B cell (primary cell): ENCODE measurements at regions not wholly inside any gene's neighbourhood (a gene's known extent, or its start where the extent isn't known, plus 50 kb on each side); places are given as distances from the start of the nearest gene placed in this dataset.

Source experiments
- EZH2 ChIP-seq: IDR thresholded peaks from 2 replicates; pipeline ENCODE4 v1.6.1; 2012; ENCODE audit warnings: borderline replicate concordance, low read depth, mild to moderate bottlenecking, moderate library complexity, low read length; ENCODE audit not compliant: insufficient read depth, poor library complexity, severe bottlenecking
- TF ChIP-seq, protein P1 (sequence below): fragments of 200-600 bp; IDR thresholded peaks from one replicate; pipeline ENCODE4 v1.8.0; 2022; ENCODE audit warnings: antibody characterized with exemption, mild to moderate bottlenecking

DNA sequence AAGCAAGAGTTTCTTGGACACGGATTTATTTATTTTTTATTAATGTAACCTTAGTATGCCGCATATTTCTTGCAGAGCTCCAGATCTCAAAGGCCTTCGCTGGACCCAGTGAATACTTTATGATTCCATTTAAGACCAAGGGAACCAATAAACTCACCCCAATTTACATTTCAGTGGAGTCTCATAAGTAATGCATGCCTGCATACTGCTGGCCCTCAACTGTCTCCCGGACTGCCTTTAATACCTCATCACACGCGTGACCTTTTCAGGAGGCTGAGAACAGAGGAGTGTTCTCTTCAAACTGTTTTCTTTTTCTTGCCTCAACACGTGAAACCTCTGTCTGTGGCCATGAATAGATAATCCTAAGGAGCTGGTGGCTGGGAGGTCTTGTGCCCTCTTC lies 240.9 kb downstream of the STIM2 start:
- TF ChIP-seq, protein P1, sequence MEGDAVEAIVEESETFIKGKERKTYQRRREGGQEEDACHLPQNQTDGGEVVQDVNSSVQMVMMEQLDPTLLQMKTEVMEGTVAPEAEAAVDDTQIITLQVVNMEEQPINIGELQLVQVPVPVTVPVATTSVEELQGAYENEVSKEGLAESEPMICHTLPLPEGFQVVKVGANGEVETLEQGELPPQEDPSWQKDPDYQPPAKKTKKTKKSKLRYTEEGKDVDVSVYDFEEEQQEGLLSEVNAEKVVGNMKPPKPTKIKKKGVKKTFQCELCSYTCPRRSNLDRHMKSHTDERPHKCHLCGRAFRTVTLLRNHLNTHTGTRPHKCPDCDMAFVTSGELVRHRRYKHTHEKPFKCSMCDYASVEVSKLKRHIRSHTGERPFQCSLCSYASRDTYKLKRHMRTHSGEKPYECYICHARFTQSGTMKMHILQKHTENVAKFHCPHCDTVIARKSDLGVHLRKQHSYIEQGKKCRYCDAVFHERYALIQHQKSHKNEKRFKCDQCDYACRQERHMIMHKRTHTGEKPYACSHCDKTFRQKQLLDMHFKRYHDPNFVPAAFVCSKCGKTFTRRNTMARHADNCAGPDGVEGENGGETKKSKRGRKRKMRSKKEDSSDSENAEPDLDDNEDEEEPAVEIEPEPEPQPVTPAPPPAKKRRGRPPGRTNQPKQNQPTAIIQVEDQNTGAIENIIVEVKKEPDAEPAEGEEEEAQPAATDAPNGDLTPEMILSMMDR, result no peak
- no peak for TF ChIP-seq EZH2
